DMS79 (cell line): ENCODE measurements at regions not wholly inside any gene's neighbourhood (a gene's known extent, or its start where the extent isn't known, plus 50 kb on each side); places are given as distances from the start of the nearest gene placed in this dataset.
A peak's percentile ranks its signal among the peaks of the same experiment; 100 is the strongest.

ENCODE experiments used
- DNase-seq: peaks from one replicate; lab custom pipeline; 2025; lab: John Stamatoyannopoulos, UW

DNA sequence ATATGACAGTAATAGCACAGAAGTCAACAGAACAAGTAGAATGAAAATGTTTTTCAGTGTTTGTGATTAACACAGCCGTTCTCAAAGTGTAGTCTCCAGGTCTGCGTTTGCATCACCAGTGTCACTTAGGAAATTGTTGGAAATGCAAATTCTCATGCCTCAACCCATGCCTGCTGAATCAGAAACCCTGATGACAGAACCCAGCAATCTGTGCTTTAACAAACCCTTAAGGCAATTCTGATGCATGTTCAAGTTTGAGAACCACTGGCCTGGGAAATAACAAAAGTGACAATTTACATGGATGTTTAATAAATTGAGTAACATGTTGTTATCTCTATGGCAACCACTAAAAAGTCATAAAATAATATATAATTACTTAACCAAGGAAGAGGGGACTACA, 103.1 kb upstream of the ATP11B start:
- no peak for DNase-seq

DNA sequence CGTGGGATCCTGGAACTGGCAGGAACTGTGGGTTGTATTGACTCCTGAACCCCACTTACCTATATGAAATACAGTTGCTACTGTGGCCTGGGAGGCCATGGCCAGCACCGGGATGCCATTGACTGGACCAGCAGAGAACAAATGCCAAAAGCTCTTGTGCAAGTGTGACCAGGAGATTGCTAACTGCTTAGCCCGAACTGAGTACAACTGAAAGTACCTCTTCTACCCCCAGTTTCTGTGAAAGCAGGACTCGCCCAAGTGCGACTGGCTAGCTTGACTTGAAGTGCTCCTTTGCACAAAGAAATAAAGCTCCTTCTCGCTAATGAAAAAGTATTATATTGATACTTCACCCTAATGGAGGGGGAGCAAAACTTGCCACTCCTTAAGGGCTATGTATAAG, 101.3 kb upstream of the ATP11B start:
- peak; percentile 32 for DNase-seq

DNA sequence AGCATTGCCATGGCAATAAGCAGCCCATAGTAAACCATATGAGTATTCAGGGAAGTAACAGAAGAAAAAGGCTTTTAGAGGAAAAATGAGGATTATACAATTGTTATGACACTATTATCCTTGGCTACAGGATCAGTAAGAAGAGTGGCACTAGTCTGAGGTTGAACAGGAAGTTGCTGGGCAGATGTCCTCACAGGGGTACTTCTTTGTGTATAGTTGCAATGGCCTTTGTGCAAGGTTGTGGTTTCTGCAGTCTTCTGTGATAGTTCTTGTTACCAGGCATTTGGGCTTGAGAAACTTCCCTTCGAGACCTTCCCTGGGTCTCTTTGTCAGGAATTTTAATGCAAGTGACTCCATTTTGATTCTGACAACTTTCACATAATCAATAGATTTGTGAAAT, 100.6 kb upstream of the ATP11B start:
- no peak for DNase-seq

DNA sequence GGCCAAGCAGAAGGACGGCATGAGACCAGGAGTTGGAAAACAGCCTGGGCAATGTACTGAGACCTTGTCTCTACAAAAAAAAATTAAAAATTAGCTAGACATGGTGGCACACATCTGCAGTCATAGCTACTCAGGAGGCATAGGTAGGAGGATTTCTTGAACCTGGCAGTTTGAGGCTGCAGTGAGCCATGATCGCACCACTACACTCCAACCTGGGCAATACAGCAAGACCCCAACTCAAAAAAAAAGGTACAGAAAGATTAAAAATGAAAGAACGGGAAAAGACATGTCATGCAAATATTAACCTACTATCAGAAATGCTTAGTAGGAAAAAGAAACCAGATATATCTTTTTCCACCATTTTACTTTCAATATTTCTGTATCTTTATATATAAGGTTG, 99.6 kb upstream of the ATP11B start:
- no peak for DNase-seq

DNA sequence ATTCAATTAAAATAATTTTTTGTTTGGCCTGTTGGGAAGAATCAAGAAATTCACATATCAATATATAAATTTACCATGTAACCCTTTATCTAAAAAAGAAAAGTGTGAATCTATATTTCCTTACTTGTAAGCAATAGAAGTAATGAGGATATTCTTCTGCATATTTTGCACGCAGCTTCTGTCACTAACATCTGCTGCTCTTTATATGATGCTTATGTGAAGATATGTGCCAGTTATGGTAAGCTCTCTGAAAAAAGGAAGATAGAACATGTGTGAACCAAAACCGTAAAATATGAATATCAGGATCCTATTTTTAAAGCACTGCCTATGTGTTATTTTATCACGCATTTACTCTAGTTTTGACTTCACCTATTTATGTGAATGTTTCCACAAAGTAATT, 96.4 kb upstream of the ATP11B start:
- no peak for DNase-seq

DNA sequence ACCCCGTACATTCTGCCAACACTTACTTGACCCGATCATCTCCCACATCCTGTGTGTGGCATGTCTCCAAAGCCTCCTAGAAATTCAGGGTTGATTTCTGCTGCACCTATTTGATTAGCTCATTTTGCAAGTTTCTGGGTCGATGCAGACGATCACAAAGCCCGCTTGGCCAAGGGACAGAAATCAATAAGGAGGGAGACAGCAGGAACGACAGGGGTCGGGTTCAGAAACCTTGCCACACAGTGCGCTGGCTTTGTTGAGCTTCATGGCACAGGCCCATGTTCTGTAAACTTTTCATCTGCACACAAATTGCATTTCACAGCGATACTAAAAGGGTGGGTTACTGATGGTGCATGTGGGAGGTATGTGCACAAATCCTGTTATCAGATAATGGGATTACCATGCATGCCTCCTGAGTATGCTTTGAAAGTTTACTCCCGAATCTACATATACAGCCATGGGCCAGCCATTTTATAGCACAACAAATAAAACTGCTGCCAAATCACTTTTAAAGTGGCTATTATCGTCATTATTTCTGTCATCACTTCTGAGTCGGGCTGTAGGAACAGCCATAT, 95.9 kb upstream of the ATP11B start:
- peak; percentile 86 for DNase-seq

DNA sequence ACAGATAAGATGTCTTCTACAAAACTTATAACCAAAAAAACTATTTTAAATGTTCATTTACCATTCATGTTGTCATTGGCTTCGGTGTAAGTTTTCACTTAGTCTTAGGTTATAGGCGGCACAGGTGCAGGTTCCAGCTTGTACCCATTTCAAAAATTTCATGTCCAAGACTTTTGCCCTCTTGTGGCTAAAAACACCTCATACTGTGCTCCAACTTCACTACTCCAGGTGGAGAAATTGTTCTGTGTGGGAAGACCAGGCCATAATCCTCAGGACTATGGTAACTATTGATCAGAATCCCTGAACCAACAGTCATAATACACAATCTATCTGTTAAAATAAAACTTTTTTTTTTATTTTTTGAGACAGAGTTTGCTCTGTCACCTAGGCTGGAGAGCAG, 95.2 kb upstream of the ATP11B start:
- DNase-seq, result no peak

DNA sequence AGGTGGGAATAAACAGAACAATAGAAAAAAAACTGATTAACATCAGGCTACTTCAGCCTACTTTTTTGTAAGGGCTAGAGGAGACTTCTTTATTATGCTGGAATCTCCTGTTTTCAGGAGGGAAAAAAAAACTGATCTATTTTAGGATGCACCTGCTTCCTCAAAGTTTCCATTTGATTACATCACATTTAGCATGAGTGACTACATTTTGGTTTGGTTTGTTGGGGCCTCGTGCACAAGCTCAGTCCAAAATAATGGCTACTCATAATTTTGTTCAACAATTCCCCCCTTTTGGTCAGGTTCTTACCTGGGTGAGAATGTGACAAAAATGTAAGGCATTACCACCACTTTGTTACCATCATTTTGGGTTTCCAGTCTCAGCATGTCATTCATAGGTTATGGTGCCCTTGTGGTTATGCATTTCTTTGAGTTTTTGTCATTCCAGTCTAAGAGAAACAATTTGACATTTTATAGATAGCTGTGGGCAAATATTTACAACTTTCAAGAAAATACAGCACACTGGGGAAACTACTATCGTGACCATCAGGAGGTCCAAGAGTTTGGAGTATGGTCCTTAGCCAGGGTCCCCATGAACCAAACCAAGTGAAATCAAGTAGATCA, 93.6 kb upstream of the ATP11B start:
- DNase-seq, result no peak

DNA sequence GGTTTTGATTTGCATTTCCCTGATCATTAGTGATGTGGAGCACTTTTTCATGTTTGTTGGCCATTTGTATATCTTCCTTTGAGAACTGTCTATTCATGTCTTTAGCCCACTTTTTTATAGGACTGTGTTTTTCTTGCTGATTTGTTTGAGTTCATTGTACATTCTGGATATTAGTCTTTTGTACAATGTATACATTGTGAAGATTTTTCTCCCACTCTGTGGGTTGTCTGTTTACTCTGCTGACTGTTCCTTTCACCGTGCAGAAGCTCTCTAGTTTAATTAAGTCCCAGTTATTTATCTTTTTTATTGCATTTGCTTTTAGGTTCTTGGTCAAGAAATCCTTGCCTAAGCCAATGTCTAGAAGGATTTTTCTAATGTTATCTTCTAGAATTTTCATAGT, 91.1 kb upstream of the ATP11B start:
- DNase-seq, result no peak

DNA sequence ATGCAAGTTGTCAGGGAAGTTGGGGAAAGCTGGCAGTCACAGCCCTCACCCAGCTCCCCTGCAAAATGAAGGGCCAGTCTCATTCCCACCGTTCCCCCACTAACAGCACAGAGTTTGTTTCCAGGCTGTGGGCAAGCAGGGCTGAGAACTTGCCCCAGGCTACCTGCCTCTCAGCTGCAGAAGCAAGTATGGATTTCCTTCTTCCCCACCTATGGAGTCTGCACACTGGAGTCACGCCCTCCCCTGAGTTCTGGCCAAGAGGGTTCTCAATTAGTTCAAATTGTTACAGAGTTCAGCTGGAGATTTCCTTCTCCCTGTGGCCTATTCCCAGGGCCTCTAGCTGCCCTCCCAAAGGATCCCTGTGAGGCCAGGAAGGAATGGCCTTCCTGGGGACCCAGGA, 90.1 kb upstream of the ATP11B start:
- DNase-seq, result no peak

DNA sequence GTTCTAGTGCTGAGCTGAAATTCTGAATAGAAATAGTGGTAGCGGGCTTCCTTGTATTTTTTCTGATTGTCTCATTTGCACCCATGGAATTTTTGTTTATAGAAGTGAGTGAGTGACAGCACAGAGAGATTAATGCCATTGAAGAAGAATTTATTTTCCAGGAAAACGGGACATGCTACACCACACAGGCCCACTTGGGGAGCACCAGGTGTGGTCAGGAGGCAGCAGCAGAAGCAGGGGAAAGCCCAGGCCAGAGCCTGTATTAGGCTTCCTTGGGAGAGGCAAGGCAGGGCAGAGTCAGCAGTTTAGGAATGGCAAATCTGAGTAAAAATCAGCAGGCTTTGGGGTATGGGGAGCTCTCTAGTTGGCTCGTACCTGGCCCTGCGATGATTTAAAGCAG, 88.4 kb upstream of the ATP11B start:
- DNase-seq, result no peak

DNA sequence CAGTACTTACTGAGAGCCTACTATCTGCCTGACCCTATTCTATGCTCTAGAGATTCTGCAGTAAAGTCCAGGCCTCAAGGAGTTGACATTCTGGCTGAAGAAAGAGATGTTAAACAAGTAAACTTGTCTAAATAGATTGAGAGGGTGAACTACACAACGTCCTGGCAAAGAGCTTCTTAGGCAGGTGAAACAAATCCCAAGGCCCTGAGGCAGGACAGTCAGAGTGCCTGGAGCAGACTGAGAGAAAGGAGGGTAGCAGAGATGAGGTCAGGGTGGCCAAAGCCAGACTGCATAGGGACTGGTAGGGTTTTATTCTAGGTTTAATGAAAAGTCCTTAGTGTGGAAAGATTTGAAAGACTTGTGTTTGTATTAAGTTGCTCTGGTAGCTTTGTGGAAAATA, 84.5 kb upstream of the ATP11B start:
- no peak for DNase-seq

DNA sequence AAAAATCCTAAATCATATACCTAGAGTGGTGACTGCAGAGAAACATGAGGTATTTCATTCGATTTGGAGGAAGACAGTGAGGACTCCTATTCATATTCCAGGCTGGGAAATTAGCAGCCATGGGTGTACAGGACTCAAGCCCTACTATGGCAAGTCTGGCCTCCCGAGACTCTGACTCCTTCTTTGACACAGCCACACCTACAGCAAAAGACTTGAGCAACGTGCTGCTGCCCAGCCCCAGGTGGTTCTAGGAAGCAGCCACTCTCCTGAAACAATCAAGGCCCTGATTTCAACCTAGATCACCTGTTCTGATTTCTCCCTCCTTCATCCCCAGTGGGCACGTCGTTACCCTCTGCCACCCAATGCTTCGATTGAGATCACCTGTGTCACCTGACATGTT, 84.0 kb upstream of the ATP11B start:
- DNase-seq, result no peak

DNA sequence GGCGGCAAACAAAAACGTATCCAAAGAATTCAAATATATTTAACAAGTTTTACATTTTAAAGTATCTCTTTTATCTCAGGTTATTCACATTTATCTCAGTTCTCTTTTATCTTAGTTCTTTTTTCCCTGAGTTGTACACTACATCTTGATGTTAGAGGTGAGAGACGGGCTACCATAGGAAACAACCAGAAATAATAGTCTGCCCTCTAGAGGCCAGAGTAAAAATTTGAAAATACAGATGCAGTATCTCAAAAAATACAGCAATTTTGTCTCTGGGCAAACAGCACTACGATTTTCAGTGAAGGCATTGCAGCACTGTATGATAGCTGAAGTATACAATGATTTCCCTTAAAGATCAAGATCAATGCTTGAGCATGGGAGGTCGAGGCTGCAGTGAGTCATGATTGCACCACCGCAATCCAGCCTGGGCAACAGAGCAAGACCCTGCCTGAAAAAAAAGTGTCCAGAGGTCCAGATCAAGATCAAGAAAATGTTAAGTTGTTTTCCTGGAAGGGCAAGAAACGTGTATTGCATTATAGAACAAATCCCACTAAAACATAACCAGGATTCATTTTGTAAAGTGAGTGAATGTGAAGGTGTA, 82.6 kb upstream of the ATP11B start:
- no peak for DNase-seq

DNA sequence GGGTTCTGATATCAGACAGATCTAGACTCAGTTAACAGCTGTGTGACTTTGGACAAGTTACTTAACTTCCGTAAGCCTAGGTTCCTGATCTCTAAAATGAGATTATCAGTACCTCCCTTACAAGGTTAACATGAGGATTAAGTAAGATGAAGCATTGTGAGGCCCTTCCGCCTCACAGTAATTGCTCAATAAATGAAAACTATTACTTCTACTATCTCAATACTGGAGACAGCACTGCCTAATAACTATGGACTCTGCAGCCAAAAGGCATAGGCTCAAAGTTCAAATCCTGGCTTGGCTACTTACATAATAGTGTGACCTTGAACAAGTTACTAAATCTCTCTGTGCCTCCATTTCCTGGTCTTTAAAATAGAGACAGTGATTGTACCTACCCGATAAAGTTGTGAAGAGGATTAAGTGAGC, 82.0 kb upstream of the ATP11B start:
- no peak for DNase-seq

DNA sequence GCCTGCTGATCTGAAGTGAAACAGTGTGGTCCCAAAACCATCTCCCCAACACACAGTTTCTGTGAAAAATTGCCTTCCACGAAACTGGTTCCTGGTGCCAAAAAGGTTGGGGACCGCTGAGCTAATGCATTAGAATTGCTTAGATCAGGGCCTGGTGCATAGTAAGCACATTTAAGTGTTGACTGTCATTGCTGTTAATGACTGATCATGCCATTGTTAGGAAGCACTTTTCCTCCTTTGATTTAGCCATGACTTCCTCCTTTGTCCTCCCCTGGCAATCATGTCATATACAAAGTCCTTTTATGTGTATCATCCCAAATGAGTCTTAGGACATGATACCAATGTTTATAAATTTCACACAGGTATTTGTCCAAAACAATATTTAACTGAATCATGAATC, 81.5 kb upstream of the ATP11B start:
- no peak for DNase-seq

DNA sequence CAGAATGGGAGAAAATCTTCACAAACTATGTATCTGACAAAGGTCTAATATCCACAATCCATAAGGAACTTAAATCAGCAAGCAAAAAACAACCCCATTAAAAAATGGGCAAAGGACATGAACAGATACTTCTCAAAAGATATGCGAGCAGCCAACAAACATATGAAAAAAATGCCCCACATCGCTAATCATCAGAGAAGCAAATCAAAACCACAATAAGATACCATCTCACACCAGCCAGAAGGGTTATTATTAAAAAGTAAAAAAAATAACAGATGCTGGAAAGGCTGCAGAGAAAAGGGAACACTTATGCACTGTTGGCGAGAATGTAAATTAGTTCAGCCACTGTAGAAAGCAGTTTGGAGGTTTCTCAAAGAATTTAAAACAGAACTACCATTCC, 80.2 kb upstream of the ATP11B start:
- no peak for DNase-seq

DNA sequence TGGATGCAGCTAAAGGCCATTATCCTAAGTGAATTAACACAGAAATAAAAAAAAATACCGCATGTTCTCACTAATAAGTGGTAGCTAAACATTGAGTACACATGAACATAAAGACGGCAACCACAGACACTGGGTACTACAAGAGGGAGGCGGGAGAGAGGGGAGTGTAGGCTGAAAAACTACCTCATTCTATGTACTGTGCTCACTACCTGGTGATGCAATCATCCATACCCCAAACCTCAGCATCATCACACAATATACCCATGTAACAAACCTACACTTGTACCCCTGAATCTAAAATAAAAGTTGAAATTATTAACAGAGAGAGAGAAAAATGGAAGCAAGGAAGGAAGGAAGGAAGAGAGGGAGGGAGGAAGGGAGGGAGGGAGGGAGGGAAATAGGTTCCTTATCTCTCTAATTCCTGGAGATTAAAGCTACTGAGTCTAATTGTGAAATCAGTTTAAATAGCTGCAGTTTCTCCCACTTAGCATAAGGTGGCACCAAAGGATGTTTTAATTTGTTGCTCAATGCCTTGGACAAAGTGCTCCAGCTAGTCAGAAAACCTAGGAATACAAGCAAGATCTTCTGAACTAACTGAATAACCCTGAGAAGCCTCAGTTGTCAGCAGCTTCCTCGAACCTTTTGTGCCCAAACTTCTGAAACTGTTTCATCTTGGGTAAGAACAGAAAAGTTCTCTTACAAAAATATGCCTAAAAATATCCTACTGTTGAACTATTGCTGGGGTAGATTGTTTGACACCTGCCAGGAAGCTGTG, 79.4 kb upstream of the ATP11B start:
- DNase-seq, result peak; percentile 54

DNA sequence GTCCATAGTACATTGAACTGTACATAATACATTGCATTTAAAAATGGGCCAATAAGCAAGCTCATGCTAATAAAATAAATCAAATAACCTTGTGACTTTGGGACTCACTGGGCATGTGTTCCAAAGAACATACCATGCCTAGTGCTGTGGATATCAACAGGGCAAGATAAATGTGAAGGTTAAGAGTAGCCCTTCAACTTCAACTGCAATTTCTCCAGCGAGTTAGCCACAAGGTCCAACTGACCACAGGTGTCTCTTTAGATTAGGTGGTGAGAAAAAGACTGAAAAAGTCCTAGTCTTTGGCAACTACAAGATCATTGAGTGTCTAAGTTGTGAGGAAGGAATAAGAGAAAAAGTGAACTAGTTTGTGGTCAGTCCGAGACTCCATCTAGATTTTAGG, 78.3 kb upstream of the ATP11B start:
- no peak for DNase-seq

DNA sequence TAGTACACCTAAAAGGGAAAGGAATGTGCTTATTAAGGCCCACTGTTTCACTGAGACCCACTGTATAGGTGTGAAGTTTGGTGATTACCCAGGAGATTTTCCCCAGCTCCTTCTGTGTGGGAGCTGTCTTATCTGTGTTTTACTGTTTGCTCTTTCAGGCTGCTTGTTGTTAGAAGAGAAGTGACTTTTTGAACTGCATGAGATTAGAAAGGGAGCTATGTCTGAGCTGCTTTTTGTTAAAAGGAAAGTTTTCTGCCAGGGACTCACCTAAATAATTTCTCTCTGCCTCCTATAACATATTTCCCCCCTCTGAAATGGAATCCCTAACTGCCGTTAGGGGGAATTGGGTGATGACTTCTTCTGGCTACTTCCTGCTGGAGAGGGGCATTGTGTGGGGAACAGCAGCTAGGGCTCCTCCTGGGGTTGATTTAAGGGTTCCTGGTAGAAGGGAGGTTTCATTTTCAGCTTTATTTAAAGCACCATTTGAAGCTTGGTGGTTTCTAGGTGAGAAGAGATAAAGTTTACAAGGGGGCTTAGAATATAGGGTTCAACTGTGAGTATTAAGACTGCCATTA, 77.1 kb upstream of the ATP11B start:
- no peak for DNase-seq

DNA sequence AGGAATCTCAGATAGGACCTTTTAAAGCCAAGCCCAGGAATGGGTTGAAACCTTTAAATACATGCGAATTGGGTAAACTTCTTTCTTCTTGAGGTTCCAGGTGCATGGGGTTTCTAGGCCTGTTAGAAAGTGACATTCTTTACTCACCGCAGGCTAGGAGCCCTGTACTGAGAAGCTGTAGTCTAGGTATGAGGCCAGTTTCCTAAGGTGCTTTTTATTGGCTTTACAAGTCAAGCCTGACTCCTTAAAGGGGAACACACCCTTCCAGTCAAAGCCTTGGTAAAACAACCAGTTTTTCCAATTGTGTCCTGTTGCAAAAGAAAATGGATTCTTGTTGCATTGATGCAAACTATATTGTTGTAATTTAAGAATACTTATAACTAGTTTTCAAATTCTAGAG, 76.1 kb upstream of the ATP11B start:
- DNase-seq, result no peak

DNA sequence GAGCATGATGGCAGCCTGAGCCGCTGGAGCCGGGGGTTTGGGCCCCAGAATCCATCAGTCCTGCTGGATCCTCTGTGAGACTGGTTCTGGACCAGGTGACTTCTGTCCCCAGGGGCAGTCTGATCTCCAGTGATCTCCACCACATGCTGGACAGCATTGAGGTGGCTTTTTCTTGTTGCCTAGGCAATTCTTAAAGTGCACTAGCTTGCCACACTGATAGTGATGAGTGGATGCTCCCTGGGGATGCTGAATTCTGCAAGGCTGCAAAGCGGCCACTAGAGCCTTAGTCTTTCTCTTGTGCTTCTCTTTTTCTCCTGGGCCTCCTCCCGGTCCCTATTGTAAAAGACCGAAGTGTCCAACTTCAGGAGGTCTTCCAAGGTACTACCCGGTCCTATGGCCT, 70.4 kb upstream of the ATP11B start:
- no peak for DNase-seq

DNA sequence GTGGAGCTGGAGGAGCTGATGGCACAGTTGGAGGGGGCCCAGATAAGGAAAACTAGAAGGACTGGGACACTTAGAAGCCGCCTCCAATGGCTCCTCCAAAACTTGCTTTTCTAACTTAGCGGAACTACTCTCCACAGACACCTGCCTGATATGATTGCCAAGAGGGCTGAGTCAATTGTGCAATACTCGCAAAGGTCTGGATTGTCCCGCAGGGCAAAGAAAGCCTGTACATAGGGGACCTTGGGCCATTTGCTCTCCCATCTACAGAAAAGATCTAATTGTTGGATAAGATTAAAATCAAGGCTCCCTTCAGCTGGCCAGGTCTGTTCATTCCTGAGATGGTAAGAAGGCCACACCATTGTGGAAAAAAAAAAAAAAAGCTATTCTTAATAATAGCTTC, 69.7 kb upstream of the ATP11B start:
- DNase-seq, result no peak
